ENCODE measurements at regions not wholly inside any gene's neighbourhood (a gene's known extent, or its start where the extent isn't known, plus 50 kb on each side); places are given as distances from the start of the nearest gene placed in this dataset.

- Histone ChIP-seq H3K4me2 (ENCODE audit: low read length) (no peak overlapping the region), H2AFZ (ENCODE audit: low read depth, low read length) (no peak overlapping the region), H3K9me3 (ENCODE audit: insufficient read depth, low read length) (no peaks in the 10 kb centered on the region), H3K79me2 (ENCODE audit: low read length) (no peaks in the 10 kb centered on the region), H3K4me1 (ENCODE audit: low read length) (no peaks in the 10 kb centered on the region), H4K20me1 (ENCODE audit: insufficient read depth, low read length) (no peaks in the 10 kb centered on the region), H3K4me3 (ENCODE audit: low read length) (no peak overlapping the region), H3K9ac (ENCODE audit: low read length) (no peak overlapping the region), H3K27me3 (ENCODE audit: low read depth, low read length) (no peaks in the 10 kb centered on the region), H3K27ac (ENCODE audit: low read length) (no peak overlapping the region), H3K36me3 (replicated peaks; ENCODE audit: low read depth, low read length) (no peaks in the 10 kb centered on the region)
- TF ChIP-seq CTCF (IDR thresholded peaks at IDR 0.05; ENCODE audit: low read depth, low read length), result no peak
- TF ChIP-seq EZH2phosphoT487 (IDR thresholded peaks at IDR 0.05; ENCODE audit: low read depth), result no peak
Observed at GRCh38 chr5:103890313-103890712, 327.7 kb upstream of the NUDT12 start.

GRCh38 chr5:103889500-103890209 lies 327.1 kb upstream of the NUDT12 start:
- no peaks in the 10 kb centered on the region for H3K79me2 ChIP-seq (ENCODE audit: low read length)
- H4K20me1 ChIP-seq (ENCODE audit: insufficient read depth, low read length), result no peaks in the 10 kb centered on the region
- TF ChIP-seq EZH2phosphoT487 (IDR thresholded peaks at IDR 0.05; ENCODE audit: low read depth), result no peak
- no peak overlapping the region for H3K4me2 ChIP-seq (ENCODE audit: low read length)
- H3K27ac ChIP-seq (ENCODE audit: low read length), result no peak overlapping the region
- H3K9me3 ChIP-seq (ENCODE audit: insufficient read depth, low read length), result no peaks in the 10 kb centered on the region
- H3K27me3 ChIP-seq (ENCODE audit: low read depth, low read length), result no peaks in the 10 kb centered on the region
- no peak overlapping the region for H3K4me3 ChIP-seq (ENCODE audit: low read length)
- H3K9ac ChIP-seq (ENCODE audit: low read length), result no peak overlapping the region
- no peaks in the 10 kb centered on the region for H3K4me1 ChIP-seq (ENCODE audit: low read length)
- H2AFZ ChIP-seq (ENCODE audit: low read depth, low read length), result no peak overlapping the region
- no peaks in the 10 kb centered on the region for H3K36me3 ChIP-seq (replicated peaks; ENCODE audit: low read depth, low read length)

- H3K36me3 ChIP-seq (replicated peaks; ENCODE audit: low read depth, low read length), result no peaks in the 10 kb centered on the region
- H3K9me3 ChIP-seq (ENCODE audit: insufficient read depth, low read length), result no peaks in the 10 kb centered on the region
- H3K4me1 ChIP-seq (ENCODE audit: low read length), result no peaks in the 10 kb centered on the region
- no peaks in the 10 kb centered on the region for H4K20me1 ChIP-seq (ENCODE audit: insufficient read depth, low read length)
- no peaks in the 10 kb centered on the region for H3K27me3 ChIP-seq (ENCODE audit: low read depth, low read length)
- no peaks in the 10 kb centered on the region for H3K79me2 ChIP-seq (ENCODE audit: low read length)
- no peak overlapping the region for H3K9ac ChIP-seq (ENCODE audit: low read length)
- TF ChIP-seq EZH2phosphoT487 (IDR thresholded peaks at IDR 0.05; ENCODE audit: low read depth) (no peak), CTCF (IDR thresholded peaks at IDR 0.05; ENCODE audit: low read depth, low read length) (no peak)
- no peak overlapping the region for H3K27ac ChIP-seq (ENCODE audit: low read length)
- H2AFZ ChIP-seq (ENCODE audit: low read depth, low read length), result 0 out of 2 replicates have a peak overlapping the region, but pooled peaks have one; percentile 9
- H3K4me2 ChIP-seq (ENCODE audit: low read length), result no peak overlapping the region
- H3K4me3 ChIP-seq (ENCODE audit: low read length), result no peak overlapping the region
Observed at GRCh38 chr5:103886826-103887225, 324.2 kb upstream of the NUDT12 start.

- no peak for TF ChIP-seq EZH2phosphoT487 (IDR thresholded peaks at IDR 0.05; ENCODE audit: low read depth)
- TF ChIP-seq CTCF (IDR thresholded peaks at IDR 0.05; ENCODE audit: low read depth, low read length), result no peak
- Histone ChIP-seq H2AFZ (ENCODE audit: low read depth, low read length) (no peak overlapping the region), H3K4me2 (ENCODE audit: low read length) (no peak overlapping the region), H3K36me3 (replicated peaks; ENCODE audit: low read depth, low read length) (no peaks in the 10 kb centered on the region), H3K4me1 (ENCODE audit: low read length) (no peaks in the 10 kb centered on the region), H3K9ac (ENCODE audit: low read length) (no peak overlapping the region), H3K4me3 (ENCODE audit: low read length) (no peak overlapping the region), H3K79me2 (ENCODE audit: low read length) (no peaks in the 10 kb centered on the region), H3K9me3 (ENCODE audit: insufficient read depth, low read length) (no peaks in the 10 kb centered on the region), H3K27me3 (ENCODE audit: low read depth, low read length) (no peaks in the 10 kb centered on the region), H3K27ac (ENCODE audit: low read length) (no peak overlapping the region), H4K20me1 (ENCODE audit: insufficient read depth, low read length) (no peaks in the 10 kb centered on the region)
Observed at GRCh38 chr5:103883143-103883542, 320.6 kb upstream of the NUDT12 start.
